AG10803 (cell line): ENCODE measurements at regions not wholly inside any gene's neighbourhood (a gene's known extent, or its start where the extent isn't known, plus 50 kb on each side); places are given as distances from the start of the nearest gene placed in this dataset.

Experiments
- DNase-seq: peaks from one replicate; pipeline ENCODE4 v3.0.0; 2010; ENCODE audit warnings: low read depth
- H3K4me3 ChIP-seq: 2 replicates; pipeline ENCODE4 v1.5.1; 2011; ENCODE audit warnings: mild to moderate bottlenecking, low read length, control low read depth
- TF ChIP-seq, protein P1 (sequence below): conservative IDR thresholded peaks from 2 replicates; pipeline ENCODE4 v1.5.1; 2011; ENCODE audit warnings: mild to moderate bottlenecking, low read length, control low read depth, inconsistent platforms

DNA sequence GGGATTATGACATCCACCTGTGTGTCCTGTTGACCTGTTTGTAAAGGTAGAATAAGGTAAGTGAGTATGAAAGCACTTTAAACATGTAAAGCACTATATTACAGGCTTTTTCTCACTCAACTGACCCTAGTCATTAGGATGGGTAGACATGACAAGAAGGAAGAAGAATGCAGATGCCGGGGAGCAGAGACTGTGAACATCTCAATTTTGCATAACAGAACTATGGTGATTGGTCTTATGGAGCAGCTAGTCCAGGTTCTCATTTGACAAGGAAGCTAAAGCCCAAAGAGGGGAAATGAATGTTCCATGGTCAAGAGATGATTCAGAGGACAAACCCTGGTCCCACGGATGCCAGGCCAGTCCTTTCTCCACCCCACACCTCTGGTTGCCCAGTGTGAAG lies 200.1 kb upstream of the BCL6 start:
- TF ChIP-seq, protein P1, sequence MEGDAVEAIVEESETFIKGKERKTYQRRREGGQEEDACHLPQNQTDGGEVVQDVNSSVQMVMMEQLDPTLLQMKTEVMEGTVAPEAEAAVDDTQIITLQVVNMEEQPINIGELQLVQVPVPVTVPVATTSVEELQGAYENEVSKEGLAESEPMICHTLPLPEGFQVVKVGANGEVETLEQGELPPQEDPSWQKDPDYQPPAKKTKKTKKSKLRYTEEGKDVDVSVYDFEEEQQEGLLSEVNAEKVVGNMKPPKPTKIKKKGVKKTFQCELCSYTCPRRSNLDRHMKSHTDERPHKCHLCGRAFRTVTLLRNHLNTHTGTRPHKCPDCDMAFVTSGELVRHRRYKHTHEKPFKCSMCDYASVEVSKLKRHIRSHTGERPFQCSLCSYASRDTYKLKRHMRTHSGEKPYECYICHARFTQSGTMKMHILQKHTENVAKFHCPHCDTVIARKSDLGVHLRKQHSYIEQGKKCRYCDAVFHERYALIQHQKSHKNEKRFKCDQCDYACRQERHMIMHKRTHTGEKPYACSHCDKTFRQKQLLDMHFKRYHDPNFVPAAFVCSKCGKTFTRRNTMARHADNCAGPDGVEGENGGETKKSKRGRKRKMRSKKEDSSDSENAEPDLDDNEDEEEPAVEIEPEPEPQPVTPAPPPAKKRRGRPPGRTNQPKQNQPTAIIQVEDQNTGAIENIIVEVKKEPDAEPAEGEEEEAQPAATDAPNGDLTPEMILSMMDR, result no peak
- no peak for DNase-seq
- no peak overlapping the region for H3K4me3 ChIP-seq

DNA sequence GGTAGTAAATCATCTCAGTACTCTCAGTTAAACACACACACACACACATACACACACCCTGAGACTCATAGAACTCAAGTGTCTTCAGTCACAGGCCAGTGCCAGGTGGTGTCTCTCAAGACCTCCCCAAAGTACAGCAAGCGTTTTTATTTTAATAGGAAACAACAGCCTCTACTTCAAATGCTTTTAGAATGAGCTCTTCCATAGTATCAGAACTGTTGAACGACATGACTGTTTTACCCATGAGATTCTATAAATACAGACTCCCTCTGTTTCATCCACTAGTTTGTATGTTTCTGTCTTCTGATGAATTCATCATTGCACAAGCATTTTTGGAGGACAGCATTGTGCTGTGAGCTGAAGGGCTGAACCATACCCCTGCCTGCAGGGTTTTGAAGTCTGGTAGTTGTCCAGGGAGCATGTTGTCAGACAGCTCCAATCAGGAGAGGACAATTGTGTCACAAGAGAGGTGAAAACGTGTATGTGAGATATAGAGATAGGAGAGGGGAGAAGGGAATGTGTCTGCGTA lies 201.0 kb upstream of the BCL6 start:
- DNase-seq, result peak; percentile 63

DNA sequence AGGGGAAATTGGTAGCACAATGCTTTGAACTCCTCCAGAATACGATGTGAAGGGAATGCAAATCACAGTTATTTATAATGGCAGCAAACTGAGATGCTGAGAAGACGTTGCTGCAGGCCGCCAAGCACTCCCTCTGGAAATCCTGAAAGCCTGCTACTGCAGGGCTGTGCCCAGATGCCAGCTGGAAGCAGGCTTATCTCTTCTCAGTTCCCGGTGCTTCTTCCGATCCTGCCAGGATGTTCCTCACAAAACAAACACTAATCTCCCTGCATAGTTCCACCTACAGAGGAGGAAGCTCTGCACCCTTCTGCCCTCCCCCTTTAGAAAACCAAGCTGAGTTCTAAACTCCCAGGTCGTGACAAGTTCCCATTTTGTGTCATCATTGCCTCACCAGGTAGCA lies 201.7 kb upstream of the BCL6 start:
- TF ChIP-seq, protein P1, result no peak
- H3K4me3 ChIP-seq, result no peak overlapping the region
- no peak for DNase-seq

More for the DNA sequence above, 201.0 kb upstream of the BCL6 start:
- no peak overlapping the region for H3K4me3 ChIP-seq
- TF ChIP-seq, protein P1, result no peak

DNA sequence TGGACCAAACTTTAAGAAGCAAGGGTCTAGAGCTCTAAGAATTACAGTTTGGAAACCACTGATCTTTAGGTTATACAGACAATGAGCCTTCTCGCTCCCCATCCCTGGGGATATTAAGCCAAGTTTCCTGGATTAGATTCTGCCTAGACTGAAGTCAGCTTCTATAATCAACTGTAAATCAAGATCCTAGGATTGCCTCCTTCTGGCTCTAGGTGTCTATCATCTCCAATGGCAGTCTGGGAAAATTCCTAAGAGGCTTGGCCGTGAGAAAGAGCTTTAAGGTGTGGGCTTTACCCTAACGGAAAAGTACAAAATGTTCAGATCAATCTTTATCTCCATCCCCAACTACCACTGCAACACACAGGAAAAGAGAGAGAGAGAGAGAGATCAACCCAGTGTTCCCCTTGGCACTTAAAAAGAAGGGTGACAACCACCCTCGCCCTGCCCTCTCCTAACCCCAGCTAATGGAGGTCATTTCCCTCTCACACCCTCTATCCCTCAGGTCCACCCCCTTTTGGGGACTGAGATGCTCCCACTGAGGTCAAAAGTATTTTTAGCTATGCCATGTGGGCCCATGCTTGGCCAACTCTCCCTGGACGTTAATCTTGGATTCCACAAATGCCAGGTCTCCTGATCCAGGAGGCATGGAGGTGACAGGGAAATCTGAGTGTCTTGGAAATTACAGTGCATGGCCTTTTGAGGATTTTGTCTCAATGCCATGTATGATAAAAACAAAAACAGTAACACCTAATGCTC lies 202.8 kb upstream of the BCL6 start:
- no peak overlapping the region for H3K4me3 ChIP-seq
- no peak for DNase-seq
- TF ChIP-seq, protein P1, result no peak

DNA sequence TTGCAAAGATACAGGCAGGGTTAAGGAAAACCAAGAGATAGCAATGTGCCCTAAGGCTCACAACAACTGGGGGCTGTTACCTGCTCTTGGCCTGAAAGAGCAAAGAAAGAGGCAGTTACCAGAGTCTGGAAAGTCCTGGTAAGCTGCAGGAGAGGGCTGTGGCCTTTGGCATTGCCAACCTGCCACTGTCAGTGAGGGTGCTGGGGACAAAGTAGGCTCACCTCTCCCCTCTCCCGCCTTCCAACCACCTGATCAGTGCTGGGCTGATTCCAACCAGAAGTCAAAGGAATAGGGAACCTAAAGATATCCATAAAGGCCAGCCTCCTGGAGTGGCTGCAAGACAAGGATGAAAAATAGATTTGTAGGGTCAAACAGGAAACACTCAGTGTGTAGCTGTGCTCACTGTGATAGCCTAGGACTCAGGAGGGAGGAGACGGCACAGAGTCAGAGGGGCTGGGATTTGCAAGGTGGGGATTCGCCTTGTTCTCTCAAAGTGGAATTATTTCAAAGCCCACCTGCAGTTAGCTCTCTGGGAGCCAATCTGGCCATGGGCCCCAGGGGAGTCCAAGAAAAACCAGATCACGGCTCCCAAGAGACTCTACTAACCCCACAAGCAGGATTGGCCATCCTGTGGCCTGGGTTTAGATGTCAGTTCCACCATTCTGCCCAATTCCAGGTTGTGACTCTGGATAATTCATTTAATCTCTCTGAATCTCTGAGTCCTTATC lies 204.0 kb upstream of the BCL6 start:
- TF ChIP-seq, protein P1, result no peak
- no peak overlapping the region for H3K4me3 ChIP-seq
- DNase-seq, result no peak

DNA sequence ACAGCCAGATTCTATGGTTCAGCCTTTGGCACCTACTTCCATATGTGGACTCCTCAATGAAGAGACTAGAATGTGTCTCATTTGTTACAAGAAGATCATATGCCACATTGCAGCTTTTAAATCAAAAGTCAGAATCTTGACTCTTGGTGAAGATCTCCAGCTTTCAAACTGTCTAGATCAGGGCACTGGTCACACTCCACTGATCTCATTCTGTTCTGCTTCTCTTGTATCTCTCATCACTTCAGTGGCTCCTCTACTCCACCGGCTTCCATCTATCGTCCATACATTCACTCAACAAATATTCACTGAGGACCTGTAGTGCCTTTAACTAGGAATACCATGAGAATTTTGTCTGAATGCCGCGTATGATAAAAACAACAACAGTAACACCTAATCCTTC lies 203.3 kb upstream of the LPP start:
- TF ChIP-seq, protein P1, result no peak
- no peak for DNase-seq
- no peak overlapping the region for H3K4me3 ChIP-seq
